ENCODE measurements at regions not wholly inside any gene's neighbourhood (a gene's known extent, or its start where the extent isn't known, plus 50 kb on each side); places are given as distances from the start of the nearest gene placed in this dataset.
"Not testable (repeated sequence)": the region's sequence is repeated elsewhere in the genome, so short reads cannot be mapped to it uniquely, and the experiment has no call there.

- not testable (repeated sequence) for TF ChIP-seq CTCF (IDR thresholded peaks at IDR 0.05; ENCODE audit: low read depth, low read length); EZH2phosphoT487 (IDR thresholded peaks at IDR 0.05; ENCODE audit: low read depth)
These were observed 272.6 kb downstream of the CXCL12 start for GRCh38 chr10:44112280-44112679.
